Effector memory CD4-positive, alpha-beta T cell (primary cell): ENCODE measurements at regions not wholly inside any gene's neighbourhood (a gene's known extent, or its start where the extent isn't known, plus 50 kb on each side); places are given as distances from the start of the nearest gene placed in this dataset.

Experiments used
- DNase-seq, 3 donors: peaks; one replicate each; pipeline ENCODE4 v3.0.0-alpha.2; 2020
- H3K27ac ChIP-seq: 2 replicates; pipeline ENCODE4 v1.7.0; 2013; ENCODE audit warnings: mild to moderate bottlenecking, low read length, moderate library complexity; ENCODE audit not compliant: insufficient read depth, poor library complexity, severe bottlenecking
- H3K27me3 ChIP-seq: replicated peaks from 2 replicates; pipeline ENCODE4 v1.7.0; 2013; ENCODE audit warnings: mild to moderate bottlenecking, low read length; ENCODE audit not compliant: insufficient read depth, control insufficient read depth, poor library complexity, severe bottlenecking
- H3K36me3 ChIP-seq: 2 replicates; pipeline ENCODE4 v1.7.0; 2013; ENCODE audit warnings: mild to moderate bottlenecking, low read length, moderate library complexity; ENCODE audit not compliant: control insufficient read depth, insufficient read depth
- H3K4me1 ChIP-seq: 2 replicates; pipeline ENCODE4 v1.7.0; 2013; ENCODE audit warnings: low read length, mild to moderate bottlenecking; ENCODE audit not compliant: control insufficient read depth, insufficient read depth, poor library complexity, severe bottlenecking
- H3K4me3 ChIP-seq: 2 replicates; pipeline ENCODE4 v1.7.0; 2013; ENCODE audit warnings: low read length, low read depth, mild to moderate bottlenecking; ENCODE audit not compliant: insufficient read depth, poor library complexity, severe bottlenecking
- H3K9me3 ChIP-seq: 2 replicates; pipeline ENCODE4 v1.7.0; 2013; ENCODE audit warnings: mild to moderate bottlenecking, low read length, moderate library complexity; ENCODE audit not compliant: control insufficient read depth

DNA sequence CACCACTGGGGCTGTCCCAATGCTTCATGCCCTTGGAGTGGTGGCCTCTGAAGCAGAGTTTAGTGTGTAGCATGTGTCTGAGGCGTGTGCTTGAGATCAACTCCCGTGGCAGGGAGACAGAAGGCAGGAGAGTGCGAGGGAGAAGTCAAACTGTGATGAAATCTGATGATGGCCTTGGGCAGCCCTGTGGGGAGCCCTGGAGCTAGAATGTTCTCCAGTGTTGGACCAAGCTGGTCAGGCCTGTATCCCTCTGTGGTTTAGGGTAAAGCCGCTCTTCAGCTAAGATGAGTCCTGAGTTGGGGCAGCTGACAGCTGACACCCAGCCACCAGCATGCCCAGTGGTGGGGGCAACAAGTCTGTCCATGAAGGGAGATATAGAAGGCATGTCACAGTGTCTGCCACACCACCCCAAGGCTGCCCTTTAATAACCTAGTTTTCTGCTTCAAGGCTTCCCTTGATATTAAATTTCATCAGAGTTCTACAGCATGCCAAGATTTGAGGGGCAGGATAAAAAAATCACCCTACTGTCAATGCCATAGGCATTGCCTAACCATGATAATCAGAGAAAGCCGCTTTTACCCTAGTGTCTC is 170.5 kb upstream of the SVIL start:
- H3K36me3 ChIP-seq, result no peaks in the 10 kb centered on the region
- no peak overlapping the region for H3K4me3 ChIP-seq
- H3K27me3 ChIP-seq, result no peaks in the 10 kb centered on the region
- DNase-seq, result no peak
- H3K27ac ChIP-seq, result no peak overlapping the region
- H3K9me3 ChIP-seq, result no peaks in the 10 kb centered on the region
- no peaks in the 10 kb centered on the region for H3K4me1 ChIP-seq

DNA sequence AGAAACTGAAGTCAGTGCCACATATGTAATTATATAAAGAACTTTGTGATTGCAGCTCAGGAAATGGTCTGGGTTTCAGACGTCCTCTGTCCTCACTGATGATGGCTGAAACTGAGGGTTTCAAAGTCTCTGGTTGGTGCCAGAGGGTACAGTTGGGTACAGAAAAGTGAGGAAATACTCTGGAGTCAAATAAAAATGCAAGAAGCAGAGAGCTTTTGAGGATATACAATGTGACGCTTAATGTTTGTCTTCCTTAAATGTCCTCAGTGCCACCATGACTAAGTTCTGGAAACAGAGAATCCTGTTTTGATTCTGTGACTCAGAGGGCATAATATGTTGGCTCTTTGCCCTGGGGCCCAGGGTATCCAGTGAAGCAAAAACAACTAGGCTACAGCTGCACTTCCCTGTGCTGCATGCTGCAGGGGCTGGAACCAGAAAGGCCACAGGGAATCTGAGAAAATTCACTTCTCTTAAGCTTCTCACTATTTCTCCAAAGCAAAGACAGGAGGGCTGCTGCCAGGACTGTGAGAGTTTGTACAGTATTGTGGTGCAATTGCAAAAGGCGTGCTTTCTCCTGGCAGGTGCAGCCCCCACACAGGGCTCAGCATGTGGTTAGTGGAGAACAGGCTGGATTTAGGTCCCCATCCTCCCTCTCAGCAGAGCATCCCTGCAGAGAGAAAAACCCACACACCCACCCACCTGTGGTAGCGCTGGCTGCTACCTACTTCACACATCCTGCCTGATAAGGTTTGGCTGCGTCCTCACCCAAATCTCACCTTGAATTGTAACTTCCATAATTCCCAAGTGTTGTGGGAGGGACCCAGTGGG is 169.5 kb upstream of the SVIL start:
- Histone ChIP-seq H3K27ac (no peak overlapping the region), H3K4me3 (no peak overlapping the region), H3K27me3 (no peaks in the 10 kb centered on the region), H3K9me3 (no peaks in the 10 kb centered on the region), H3K36me3 (no peaks in the 10 kb centered on the region), H3K4me1 (no peaks in the 10 kb centered on the region)
- DNase-seq, result no peak

GRCh38 chr10:29802171-29802570 is 167.4 kb upstream of the SVIL start:
- no peaks in the 10 kb centered on the region for H3K9me3 ChIP-seq
- no peak overlapping the region for H3K4me3 ChIP-seq
- no peak overlapping the region for H3K27ac ChIP-seq

DNA sequence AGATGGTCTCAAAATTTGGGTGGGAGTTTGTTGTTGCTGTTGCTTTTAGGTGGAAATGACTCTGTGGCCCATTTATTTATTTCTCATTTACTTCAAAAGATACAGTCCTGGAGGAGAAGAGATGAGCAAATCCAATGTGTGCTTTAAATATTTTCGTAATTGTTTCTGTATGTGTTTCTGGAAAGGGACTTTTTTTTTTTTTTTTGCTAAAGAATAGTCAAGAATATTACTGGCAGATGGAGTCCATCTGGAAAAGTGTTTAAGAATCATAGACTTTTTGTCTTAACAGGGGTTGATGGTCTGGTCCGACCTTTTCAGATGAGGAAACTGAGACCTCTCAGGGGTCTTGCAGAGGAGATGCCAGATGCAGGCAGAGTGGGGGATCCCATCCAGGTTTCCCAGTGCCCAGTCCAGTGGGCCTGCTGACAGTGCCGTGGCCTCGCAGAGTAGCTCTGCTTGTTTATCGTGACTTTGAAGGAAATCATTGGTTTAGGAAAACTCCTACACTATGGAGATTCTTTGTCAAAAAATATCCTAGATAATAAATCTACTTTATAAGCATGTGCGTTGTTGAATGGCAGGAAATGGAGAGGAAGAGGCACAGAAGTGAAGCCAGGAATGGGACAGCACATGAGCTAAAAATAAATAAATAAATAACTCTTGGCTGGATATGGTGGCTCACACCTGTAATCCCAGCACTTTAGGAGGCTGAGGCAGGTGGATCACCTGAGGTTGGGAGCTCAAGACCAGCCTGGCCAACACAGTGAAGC is 164.3 kb upstream of the SVIL start:
- no peaks in the 10 kb centered on the region for H3K27me3 ChIP-seq
- DNase-seq, result no peak
- no peak overlapping the region for H3K27ac ChIP-seq
- no peaks in the 10 kb centered on the region for H3K9me3 ChIP-seq
- H3K4me1 ChIP-seq, result no peaks in the 10 kb centered on the region
- H3K36me3 ChIP-seq, result no peaks in the 10 kb centered on the region
- H3K4me3 ChIP-seq, result no peak overlapping the region

More at GRCh38 chr10:29802171-29802570, 167.4 kb upstream of the SVIL start:
- no peak for DNase-seq
- no peaks in the 10 kb centered on the region for H3K36me3 ChIP-seq
- H3K27me3 ChIP-seq, result no peaks in the 10 kb centered on the region
- no peaks in the 10 kb centered on the region for H3K4me1 ChIP-seq

- no peaks in the 10 kb centered on the region for H3K27me3 ChIP-seq
- no peak overlapping the region for H3K4me3 ChIP-seq
- DNase-seq, result no peak
- no peaks in the 10 kb centered on the region for H3K4me1 ChIP-seq
- H3K27ac ChIP-seq, result no peak overlapping the region
- no peaks in the 10 kb centered on the region for H3K9me3 ChIP-seq
- H3K36me3 ChIP-seq, result no peaks in the 10 kb centered on the region
These were observed 162.8 kb upstream of the SVIL start for GRCh38 chr10:29797616-29798015.

DNA sequence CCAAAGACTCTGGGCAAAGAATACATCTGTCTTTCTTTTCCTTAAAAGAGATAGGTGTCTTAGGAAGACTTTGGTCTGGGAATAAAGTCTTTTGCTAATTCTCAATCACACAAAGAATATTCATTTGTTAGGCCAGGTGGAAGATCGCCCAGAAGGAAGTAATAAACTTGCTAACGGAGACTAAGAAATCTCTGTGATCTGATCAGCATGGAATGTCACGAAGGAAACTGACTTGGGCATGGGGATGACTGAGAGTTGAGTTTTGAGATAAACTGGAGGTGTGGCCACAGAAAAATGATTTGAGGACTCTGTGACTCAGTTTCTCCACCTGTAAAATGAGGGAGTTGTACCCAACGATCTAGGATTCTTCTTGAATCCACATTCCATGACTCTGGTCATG is 161.1 kb upstream of the SVIL start:
- H3K4me1 ChIP-seq, result no peaks in the 10 kb centered on the region
- no peak overlapping the region for H3K4me3 ChIP-seq
- no peaks in the 10 kb centered on the region for H3K27me3 ChIP-seq
- no peaks in the 10 kb centered on the region for H3K9me3 ChIP-seq
- DNase-seq, result no peak
- H3K27ac ChIP-seq, result no peak overlapping the region
- H3K36me3 ChIP-seq, result no peaks in the 10 kb centered on the region

DNA sequence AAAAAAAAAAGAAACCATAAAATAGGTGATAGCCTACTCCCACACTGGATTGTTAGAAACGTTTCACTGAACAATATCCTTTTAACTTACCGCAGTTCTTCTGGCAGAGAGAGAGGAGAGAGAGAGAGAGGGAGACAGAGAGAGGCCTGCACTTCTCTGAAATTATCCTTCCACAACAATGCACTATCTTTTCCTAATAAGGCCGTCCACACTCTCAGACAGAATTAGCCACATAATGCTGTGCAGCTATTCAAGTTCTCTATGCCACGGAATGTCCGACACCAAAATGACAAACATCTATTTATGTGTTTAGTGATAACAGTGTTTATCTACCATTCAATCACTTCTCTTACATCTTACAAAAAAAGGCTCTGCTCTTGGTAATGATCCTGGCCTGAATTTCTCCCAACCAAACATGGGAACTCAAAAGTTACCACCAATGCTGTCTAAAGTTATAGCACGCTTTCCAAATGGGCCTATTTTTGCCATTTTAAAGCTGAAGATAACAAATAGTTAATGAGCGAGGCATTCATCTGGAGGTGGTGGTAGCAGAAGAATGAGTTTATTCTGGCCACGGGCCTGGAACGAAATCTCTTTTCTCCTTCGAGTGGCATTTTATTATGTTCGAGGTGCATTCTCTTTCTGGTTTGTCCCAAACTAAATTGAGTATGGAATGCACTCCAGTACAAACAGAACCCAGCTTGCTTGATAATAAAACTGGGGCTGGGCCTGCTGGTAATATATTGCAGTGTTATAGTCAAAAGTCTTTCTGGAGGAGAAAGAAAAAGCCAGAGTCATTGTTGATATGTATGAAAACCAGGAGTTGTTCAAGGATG is 160.2 kb upstream of the SVIL start:
- H3K4me3 ChIP-seq, result no peak overlapping the region
- no peaks in the 10 kb centered on the region for H3K36me3 ChIP-seq
- H3K9me3 ChIP-seq, result no peaks in the 10 kb centered on the region
- H3K27ac ChIP-seq, result no peak overlapping the region
- DNase-seq, result no peak
- H3K4me1 ChIP-seq, result no peaks in the 10 kb centered on the region
- no peaks in the 10 kb centered on the region for H3K27me3 ChIP-seq

- H3K4me3 ChIP-seq, result no peak overlapping the region
- no peaks in the 10 kb centered on the region for H3K36me3 ChIP-seq
- H3K27ac ChIP-seq, result no peak overlapping the region
- no peaks in the 10 kb centered on the region for H3K4me1 ChIP-seq
- no peaks in the 10 kb centered on the region for H3K27me3 ChIP-seq
- no peak for DNase-seq
- no peaks in the 10 kb centered on the region for H3K9me3 ChIP-seq
These were observed 157.0 kb upstream of the SVIL start for GRCh38 chr10:29791773-29792172.

DNA sequence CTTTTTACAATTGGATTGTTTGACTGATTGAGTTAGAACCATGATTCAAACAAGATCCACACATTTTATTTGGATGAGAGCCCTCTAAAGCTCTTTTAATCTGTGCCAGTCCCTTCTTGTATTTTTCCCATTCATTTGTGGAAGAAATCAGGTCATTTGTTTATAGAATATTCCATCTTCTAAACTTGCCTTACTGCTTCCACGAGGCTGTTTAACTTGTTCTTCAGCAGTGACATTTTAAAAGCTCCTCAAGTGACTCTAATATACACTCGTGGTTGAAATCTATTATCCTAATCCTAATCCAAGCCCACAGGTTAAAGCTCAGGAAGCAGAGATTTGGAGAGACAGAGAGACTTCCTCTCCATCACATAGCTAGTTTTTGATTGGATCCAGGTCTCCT is 155.4 kb upstream of the SVIL start:
- Histone ChIP-seq H3K27ac (no peak overlapping the region), H3K4me1 (no peaks in the 10 kb centered on the region), H3K4me3 (no peak overlapping the region), H3K9me3 (no peaks in the 10 kb centered on the region), H3K27me3 (no peaks in the 10 kb centered on the region), H3K36me3 (no peaks in the 10 kb centered on the region)
- no peak for DNase-seq
